ENCODE measurements at regions not wholly inside any gene's neighbourhood (a gene's known extent, or its start where the extent isn't known, plus 50 kb on each side); places are given as distances from the start of the nearest gene placed in this dataset.

GRCh38 chr9:79885093-79885857 lies 313.5 kb downstream of the TLE4 start:
- no peak overlapping the region for H3K4ac ChIP-seq (replicated peaks; ENCODE audit: insufficient read length, low read depth, low read length)

More at GRCh38 chr9:79885093-79885857, 313.5 kb downstream of the TLE4 start:
- H2BK12ac ChIP-seq (ENCODE audit: low read depth, low read length) = no peak overlapping the region
- H4K91ac ChIP-seq (replicated peaks; ENCODE audit: insufficient read length, low read length) = no peak overlapping the region
- H3K9ac ChIP-seq (replicated peaks in 1 of 4; ENCODE audit: extremely low read depth in 1 of 4, low read depth in 3 of 4, low read length in 3 of 4) = no peak overlapping the region
- whole genome bisulfite sequencing, 2 experiments (ENCODE audit: extremely low coverage in 1 of 2, insufficient coverage in 1 of 2, insufficient read length in 1 of 2, insufficient replicate concordance in 2 of 2, low coverage in 1 of 2, low lambda C conversion rate in 2 of 2, missing lambda C conversion rate in 1 of 2) = 95% methylated on average over 6 of the region's 6 CpGs; no CpG with 5 or more reads in 1 of the 2 experiments
- ChIA-PET POLR2A (ENCODE audit: partially characterized antibody) (no interaction called here), CTCF (ENCODE audit: partially characterized antibody) (interaction anchor here (0.9 kb wide), 1 partner anchor 290 kb away, joined by 3 read pairs; no protein-coding TSS in a partner anchor)
- no peak overlapping the region for H3K4me3 ChIP-seq (ENCODE audit: extremely low read depth in 1 of 4, insufficient read depth in 2 of 4, low read depth in 3 of 4, low read length in 4 of 4)
- no peak overlapping the region for H2BK15ac ChIP-seq (ENCODE audit: low read length)
- H3K27me3 ChIP-seq (replicated peaks in 1 of 4; ENCODE audit: control insufficient read depth in 3 of 4, extremely low read depth in 1 of 4, insufficient read depth in 3 of 4, low read length in 3 of 4) = no peaks in the 10 kb centered on the region
- H3K4me2 ChIP-seq (ENCODE audit: insufficient read depth in 1 of 2, low read depth in 2 of 2, low read length in 2 of 2) = no peak overlapping the region
- H3K23me2 ChIP-seq (ENCODE audit: low read depth, low read length) = no peaks in the 10 kb centered on the region
- no peak overlapping the region for H3K14ac ChIP-seq (ENCODE audit: insufficient read length)
- no peak overlapping the region for H2AK5ac ChIP-seq (ENCODE audit: low read depth, low read length)
- no peak overlapping the region for H2BK120ac ChIP-seq (replicated peaks; ENCODE audit: low read depth, low read length)
- TF ChIP-seq SUZ12 (IDR thresholded peaks at IDR 0.05; ENCODE audit: low read length) (no peak), SIX5 (IDR thresholded peaks at IDR 0.05; ENCODE audit: low read depth, low read length) (no peak), CHD1 (IDR thresholded peaks at IDR 0.05; ENCODE audit: low read depth, low read length) (no peak), TCF12 (IDR thresholded peaks at IDR 0.05; ENCODE audit: low read depth, low read length) (no peak), ATF2 (IDR thresholded peaks at IDR 0.05; ENCODE audit: low read length) (no peak), CREB1 (IDR thresholded peaks at IDR 0.05) (no peak), POLR2A (IDR thresholded peaks at IDR 0.05; ENCODE audit: control extremely low read depth in 1 of 2, low read depth in 2 of 2, low read length in 2 of 2) (no peak)
- H3K23ac ChIP-seq (ENCODE audit: insufficient read length) = no peak overlapping the region
- H3K36me3 ChIP-seq (ENCODE audit: control insufficient read depth in 2 of 4, insufficient read depth in 4 of 4, low read length in 3 of 4) = no peaks in the 10 kb centered on the region
- no peak overlapping the region for H3K18ac ChIP-seq (ENCODE audit: extremely low read depth, low read length)
- FAIRE-seq = no peak
- no peaks in the 10 kb centered on the region for H3K79me2 ChIP-seq (ENCODE audit: control insufficient read depth in 1 of 2, insufficient read depth in 2 of 2, low read length in 2 of 2)
- no peaks in the 10 kb centered on the region for H4K20me1 ChIP-seq (replicated peaks in 1 of 2; ENCODE audit: control insufficient read depth in 1 of 2, insufficient read depth in 2 of 2, low read length in 2 of 2)
- H3K56ac ChIP-seq (replicated peaks; ENCODE audit: insufficient read length, low read depth, low read length) = no peak overlapping the region
- no peak overlapping the region for H4K8ac ChIP-seq (ENCODE audit: extremely low read depth, insufficient read depth, low read length)
- H3K9me3 ChIP-seq (ENCODE audit: insufficient read depth in 2 of 2, low read depth in 1 of 2, low read length in 1 of 2) = no peaks in the 10 kb centered on the region
- no peaks in the 10 kb centered on the region for H3K79me1 ChIP-seq (ENCODE audit: low read depth, low read length)
- H3K4me1 ChIP-seq (replicated peaks in 1 of 4; ENCODE audit: control insufficient read depth in 3 of 4, insufficient read depth in 4 of 4, low read length in 3 of 4) = no peaks in the 10 kb centered on the region
- H2BK5ac ChIP-seq (ENCODE audit: low read depth, low read length) = no peak overlapping the region
- H4K5ac ChIP-seq (ENCODE audit: insufficient read length, low read depth, low read length) = no peak overlapping the region
- no peak overlapping the region for H3K27ac ChIP-seq (ENCODE audit: low read depth, low read length)
- no peak overlapping the region for H2BK20ac ChIP-seq (ENCODE audit: low read length)
- DNase-seq (ENCODE audit: low read depth in 1 of 2, low spot score in 2 of 2) = no peak
- no peak overlapping the region for H2AFZ ChIP-seq (ENCODE audit: low read length)
